ENCODE measurements at regions not wholly inside any gene's neighbourhood (a gene's known extent, or its start where the extent isn't known, plus 50 kb on each side); places are given as distances from the start of the nearest gene placed in this dataset.

- DNase-seq (ENCODE audit: low spot score), result peak; percentile 51
Observed at GRCh38 chr2:47265158-47265557, 88.8 kb upstream of the CALM2 start.

GRCh38 chr2:47264686-47265085 lies 88.4 kb upstream of the CALM2 start:
- DNase-seq (ENCODE audit: low spot score), result no peak

GRCh38 chr2:47264143-47264542 lies 87.8 kb upstream of the CALM2 start:
- no peak for DNase-seq (ENCODE audit: low spot score)

- DNase-seq (ENCODE audit: low spot score), result no peak
Observed at GRCh38 chr2:47262657-47263056, 86.3 kb upstream of the CALM2 start.

GRCh38 chr2:47260971-47261370 lies 84.7 kb upstream of the CALM2 start:
- DNase-seq (ENCODE audit: low spot score), result no peak

GRCh38 chr2:47259829-47260228 lies 83.5 kb upstream of the CALM2 start:
- DNase-seq (ENCODE audit: low spot score), result no peak

GRCh38 chr2:47257946-47258348 lies 81.6 kb upstream of the CALM2 start:
- DNase-seq (ENCODE audit: low spot score), result no peak

- no peak for DNase-seq (ENCODE audit: low spot score)
Observed at GRCh38 chr2:47256416-47257087, 80.2 kb upstream of the CALM2 start.

- no peak for DNase-seq (ENCODE audit: low spot score)
Observed at GRCh38 chr2:47255794-47256193, 79.5 kb upstream of the CALM2 start.

- no peak for DNase-seq (ENCODE audit: low spot score)
Observed at GRCh38 chr2:47254464-47254863, 78.2 kb upstream of the CALM2 start.

GRCh38 chr2:47253447-47253846 lies 77.1 kb upstream of the CALM2 start:
- DNase-seq (ENCODE audit: low spot score), result no peak

GRCh38 chr2:47251404-47251675 lies 75.0 kb upstream of the CALM2 start:
- no peak for DNase-seq (ENCODE audit: low spot score)

- DNase-seq (ENCODE audit: low spot score), result no peak
Observed at GRCh38 chr2:47250586-47251403, 74.5 kb upstream of the CALM2 start.

- DNase-seq (ENCODE audit: low spot score), result no peak
Observed at GRCh38 chr2:47249931-47250330, 73.6 kb upstream of the CALM2 start.

GRCh38 chr2:47249157-47249900 lies 73.0 kb upstream of the CALM2 start:
- no peak for DNase-seq (ENCODE audit: low spot score)

GRCh38 chr2:47243596-47244323 lies 67.4 kb upstream of the CALM2 start:
- DNase-seq (ENCODE audit: low spot score), result no peak

GRCh38 chr2:47241715-47242114 lies 65.4 kb upstream of the CALM2 start:
- no peak for DNase-seq (ENCODE audit: low spot score)

- no peak for DNase-seq (ENCODE audit: low spot score)
Observed at GRCh38 chr2:47239119-47239969, 63.0 kb upstream of the CALM2 start.

- DNase-seq (ENCODE audit: low spot score), result no peak
Observed at GRCh38 chr2:47238638-47239037, 62.3 kb upstream of the CALM2 start.

- DNase-seq (ENCODE audit: low spot score), result no peak
Observed at GRCh38 chr2:47237375-47238334, 61.3 kb upstream of the CALM2 start.
